A673 (cell line): ENCODE measurements at regions not wholly inside any gene's neighbourhood (a gene's known extent, or its start where the extent isn't known, plus 50 kb on each side); places are given as distances from the start of the nearest gene placed in this dataset.

Source experiments
- CTCF ChIP-seq: fragments of 300-800, 200-600 bp; sonication (generic); conservative IDR thresholded peaks from 2 replicates; pipeline ENCODE4 v1.5.1; 2017; ENCODE audit warnings: low read depth, mild to moderate bottlenecking, antibody characterized with exemption, low read length, moderate library complexity, mixed read lengths
- EZH2 ChIP-seq: fragments of 200-600 bp; sonication (generic); IDR thresholded peaks from 2 replicates; pipeline ENCODE4 v1.6.1; 2017; ENCODE audit warnings: borderline replicate concordance, low read depth, mild to moderate bottlenecking, mixed read lengths, antibody characterized with exemption, low read length; ENCODE audit not compliant: poor library complexity, severe bottlenecking

- TF ChIP-seq CTCF (no peak), EZH2 (no peak)
Observed at GRCh38 chr2:12451726-12452125, 265.0 kb upstream of the TRIB2 start.
